Panc1 (cell line): ENCODE measurements at regions not wholly inside any gene's neighbourhood (a gene's known extent, or its start where the extent isn't known, plus 50 kb on each side); places are given as distances from the start of the nearest gene placed in this dataset.

Experiments
- CTCF ChIP-seq: fragments of 450-650 bp; IDR thresholded peaks from 2 replicates; pipeline ENCODE4 v1.5.1; 2017; ENCODE audit warnings: mild to moderate bottlenecking
- POLR2AphosphoS5 ChIP-seq: IDR thresholded peaks from 2 replicates; pipeline ENCODE4 v1.6.1; 2012; ENCODE audit warnings: mild to moderate bottlenecking, low read depth, low read length, moderate library complexity
- REST ChIP-seq, 2 experiments: IDR thresholded peaks; 2 replicates each; pipeline ENCODE4 v1.6.1; 2011 to 2012; ENCODE audit warnings: low read depth in 2 of 2, control low read depth in 1 of 2, low read length in 1 of 2, mild to moderate bottlenecking in 1 of 2, moderate library complexity in 1 of 2; ENCODE audit not compliant: insufficient read depth in 1 of 2
- SIN3A ChIP-seq: IDR thresholded peaks from 2 replicates; pipeline ENCODE4 v1.6.1; 2012; ENCODE audit warnings: low read depth, mild to moderate bottlenecking, low read length, moderate library complexity, borderline replicate concordance; ENCODE audit not compliant: insufficient read depth
- TCF7L2 ChIP-seq: IDR thresholded peaks from 2 replicates; pipeline ENCODE4 v1.6.1; 2011; ENCODE audit warnings: mild to moderate bottlenecking, low read depth, low read length, inconsistent platforms

GRCh38 chr9:18075253-18075952 is 398.6 kb upstream of the ADAMTSL1 start:
- TF ChIP-seq CTCF (no peak), SIN3A (no peak), TCF7L2 (no peak), REST (IDR thresholded peaks at IDR 0.05; ENCODE audit: insufficient read depth in 1 of 2, low read depth in 2 of 2, low read length in 1 of 2) (no peak), POLR2AphosphoS5 (no peak)
